Testis (tissue), 2 donors: ENCODE measurements at regions not wholly inside any gene's neighbourhood (a gene's known extent, or its start where the extent isn't known, plus 50 kb on each side); places are given as distances from the start of the nearest gene placed in this dataset.
"Not testable (repeated sequence)": the region's sequence is repeated elsewhere in the genome, so short reads cannot be mapped to it uniquely, and the experiment has no call there.

ENCODE experiments used
- DNase-seq: peaks from one replicate; pipeline ENCODE4 v3.0.0-alpha.2; 2019
- H3K27ac ChIP-seq, 2 donors: fragments of 200-600 bp; sonication (generic); one replicate each; pipeline ENCODE4 v1.5.1; 2019
- H3K27me3 ChIP-seq: fragments of 200-600 bp; sonication (generic); one replicate; pipeline ENCODE4 v1.5.1; 2019
- H3K36me3 ChIP-seq: fragments of 200-600 bp; sonication (generic); one replicate; pipeline ENCODE4 v1.5.1; 2017; ENCODE audit warnings: low read depth; ENCODE audit errors: missing control alignments
- H3K4me1 ChIP-seq: fragments of 200-600 bp; sonication (generic); one replicate; pipeline ENCODE4 v1.5.1; 2019
- H3K4me3 ChIP-seq, 2 donors: fragments of 200-600 bp; sonication (generic); one replicate each; pipeline ENCODE4 v1.5.1; 2017 to 2019
- H3K9me3 ChIP-seq: fragments of 200-600 bp; sonication (generic); one replicate; pipeline ENCODE4 v1.5.1; 2017
- CTCF ChIP-seq, 3 experiments: fragments of 450-650 bp in 2 of 3; fragments of 200-600 bp in 1 of 3; sonication (generic) in 1 of 3; IDR thresholded peaks; one replicate each; pipeline ENCODE4 v1.5.1; 2016 to 2019; ENCODE audit warnings: antibody characterized with exemption in 3 of 3, mild to moderate bottlenecking in 2 of 3, moderate library complexity in 1 of 3
- POLR2A ChIP-seq: fragments of 450-650 bp; IDR thresholded peaks from one replicate; pipeline ENCODE4 v1.6.1; 2017; ENCODE audit warnings: antibody characterized with exemption, mild to moderate bottlenecking, moderate library complexity
- WGBS, 2 donors: methylation state at CpG; one replicate each; pipeline ENCODE4 v1.1.5; 2018; 5-methylcytosine and 5-hydroxymethylcytosine counted together
- intact Hi-C: fragments of 100-400 bp; cut with DNase I; formaldehyde crosslinking; loops from one replicate; pipeline ENCODE4 v1.15.1; 2023; ENCODE audit warnings: low total_unique reads

- intact Hi-C loops: no loop called here
- no peaks in the 10 kb centered on the region for H3K4me1 ChIP-seq
- no peak for DNase-seq
Observed at GRCh38 chr1:91603409-91603808, 102.8 kb downstream of the CDC7 start.

GRCh38 chr1:91604632-91605031, 104.0 kb downstream of the CDC7 start:
- intact Hi-C loops: no loop called here
- no peak overlapping the region for H3K4me3 ChIP-seq
- no peak for DNase-seq
- WGBS, 2 donors: 55 to 57% methylated on average over 7 of the region's 7 CpGs
- no peaks in the 10 kb centered on the region for H3K36me3 ChIP-seq
- H3K27ac ChIP-seq: no peak overlapping the region
- no peaks in the 10 kb centered on the region for H3K4me1 ChIP-seq
- TF ChIP-seq CTCF (IDR thresholded peaks at IDR 0.05) (no peak), POLR2A (no peak)
- H3K27me3 ChIP-seq: no peaks in the 10 kb centered on the region
- H3K9me3 ChIP-seq: no peaks in the 10 kb centered on the region

More at GRCh38 chr1:91603409-91603808, 102.8 kb downstream of the CDC7 start:
- Histone ChIP-seq H3K9me3 (no peaks in the 10 kb centered on the region), H3K36me3 (no peaks in the 10 kb centered on the region), H3K27me3 (no peaks in the 10 kb centered on the region), H3K27ac (no peak overlapping the region), H3K4me3 (no peak overlapping the region)
- WGBS, 2 donors: 76 to 81% methylated on average over 4 of the region's 4 CpGs
- TF ChIP-seq CTCF (IDR thresholded peaks at IDR 0.05) (no peak), POLR2A (no peak)

- TF ChIP-seq CTCF (IDR thresholded peaks at IDR 0.05) (no peak), POLR2A (no peak)
- Histone ChIP-seq H3K4me3 (no peak overlapping the region), H3K9me3 (no peaks in the 10 kb centered on the region), H3K36me3 (no peaks in the 10 kb centered on the region), H3K27me3 (no peaks in the 10 kb centered on the region), H3K4me1 (no peaks in the 10 kb centered on the region), H3K27ac (no peak overlapping the region)
- 67 to 71% methylated on average over 3 of the region's 3 CpGs for WGBS, 2 donors
- no peak for DNase-seq
- intact Hi-C loops: no loop called here
Observed at GRCh38 chr1:91605566-91605965, 104.9 kb downstream of the CDC7 start.

GRCh38 chr1:91606546-91607078, 106.0 kb downstream of the CDC7 start:
- 76 to 80% methylated on average over 5 to 7 of the region's 7 CpGs for WGBS, 2 donors
- H3K27me3 ChIP-seq: no peaks in the 10 kb centered on the region
- H3K4me3 ChIP-seq: no peak overlapping the region
- intact Hi-C loops: no loop called here
- TF ChIP-seq POLR2A (no peak), CTCF (IDR thresholded peaks at IDR 0.05) (no peak)
- H3K4me1 ChIP-seq: no peaks in the 10 kb centered on the region
- DNase-seq: no peak
- H3K27ac ChIP-seq: no peak overlapping the region
- H3K9me3 ChIP-seq: no peaks in the 10 kb centered on the region
- H3K36me3 ChIP-seq: no peaks in the 10 kb centered on the region

GRCh38 chr1:91607686-91608085, 107.0 kb downstream of the CDC7 start:
- intact Hi-C loops, H3K36me3 ChIP-seq: not testable (repeated sequence)

More at GRCh38 chr1:91607686-91608085, 107.0 kb downstream of the CDC7 start:
- not testable (repeated sequence) for H3K27ac ChIP-seq, H3K4me3 ChIP-seq, H3K4me1 ChIP-seq, H3K27me3 ChIP-seq, H3K9me3 ChIP-seq, DNase-seq
- WGBS, 2 donors: 88 to 90% methylated on average over 3 of the region's 3 CpGs
